ENCODE measurements at regions not wholly inside any gene's neighbourhood (a gene's known extent, or its start where the extent isn't known, plus 50 kb on each side); places are given as distances from the start of the nearest gene placed in this dataset.

- TF ChIP-seq, protein P1, sequence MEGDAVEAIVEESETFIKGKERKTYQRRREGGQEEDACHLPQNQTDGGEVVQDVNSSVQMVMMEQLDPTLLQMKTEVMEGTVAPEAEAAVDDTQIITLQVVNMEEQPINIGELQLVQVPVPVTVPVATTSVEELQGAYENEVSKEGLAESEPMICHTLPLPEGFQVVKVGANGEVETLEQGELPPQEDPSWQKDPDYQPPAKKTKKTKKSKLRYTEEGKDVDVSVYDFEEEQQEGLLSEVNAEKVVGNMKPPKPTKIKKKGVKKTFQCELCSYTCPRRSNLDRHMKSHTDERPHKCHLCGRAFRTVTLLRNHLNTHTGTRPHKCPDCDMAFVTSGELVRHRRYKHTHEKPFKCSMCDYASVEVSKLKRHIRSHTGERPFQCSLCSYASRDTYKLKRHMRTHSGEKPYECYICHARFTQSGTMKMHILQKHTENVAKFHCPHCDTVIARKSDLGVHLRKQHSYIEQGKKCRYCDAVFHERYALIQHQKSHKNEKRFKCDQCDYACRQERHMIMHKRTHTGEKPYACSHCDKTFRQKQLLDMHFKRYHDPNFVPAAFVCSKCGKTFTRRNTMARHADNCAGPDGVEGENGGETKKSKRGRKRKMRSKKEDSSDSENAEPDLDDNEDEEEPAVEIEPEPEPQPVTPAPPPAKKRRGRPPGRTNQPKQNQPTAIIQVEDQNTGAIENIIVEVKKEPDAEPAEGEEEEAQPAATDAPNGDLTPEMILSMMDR (IDR thresholded peaks at IDR 0.05; ENCODE audit: insufficient read depth, low read length, poor library complexity, severe bottlenecking) = no peak
- TF ChIP-seq EZH2phosphoT487 (conservative IDR thresholded peaks at IDR 0.05; ENCODE audit: low read length) = no peak
Measured at GRCh38 chr11:97355230-97355629, 965.4 kb downstream of the JRKL start.
